ENCODE measurements at regions not wholly inside any gene's neighbourhood (a gene's known extent, or its start where the extent isn't known, plus 50 kb on each side); places are given as distances from the start of the nearest gene placed in this dataset.

DNA sequence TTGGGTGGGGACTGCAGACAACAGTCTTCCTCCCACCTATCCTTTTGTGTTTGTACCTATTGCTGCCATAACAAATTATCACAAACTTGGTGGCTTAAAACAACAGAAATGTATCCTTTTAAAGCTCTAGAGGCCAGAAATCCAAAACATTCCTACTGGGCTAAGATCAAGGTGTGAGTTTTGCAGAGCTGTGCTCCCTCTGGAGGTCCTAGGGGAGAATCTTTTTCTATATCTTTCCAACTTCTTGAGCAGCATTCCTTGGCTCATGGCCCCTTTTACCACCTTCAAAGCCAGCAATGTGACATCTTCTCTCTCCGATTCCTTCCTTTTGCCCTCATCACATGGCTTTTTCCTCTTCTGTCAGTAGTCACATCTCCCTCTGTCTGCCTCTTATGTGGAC, 190.6 kb downstream of the TTC8 start:
- ChIA-PET CTCF (interaction anchor here (0.9 to 2.4 kb wide), 7 partner anchors 10 to 1001 kb away, joined by 3 to 16 read pairs (median 4); no protein-coding TSS in a partner anchor), POLR2A (no interaction called here)
- TF ChIP-seq, protein P1, sequence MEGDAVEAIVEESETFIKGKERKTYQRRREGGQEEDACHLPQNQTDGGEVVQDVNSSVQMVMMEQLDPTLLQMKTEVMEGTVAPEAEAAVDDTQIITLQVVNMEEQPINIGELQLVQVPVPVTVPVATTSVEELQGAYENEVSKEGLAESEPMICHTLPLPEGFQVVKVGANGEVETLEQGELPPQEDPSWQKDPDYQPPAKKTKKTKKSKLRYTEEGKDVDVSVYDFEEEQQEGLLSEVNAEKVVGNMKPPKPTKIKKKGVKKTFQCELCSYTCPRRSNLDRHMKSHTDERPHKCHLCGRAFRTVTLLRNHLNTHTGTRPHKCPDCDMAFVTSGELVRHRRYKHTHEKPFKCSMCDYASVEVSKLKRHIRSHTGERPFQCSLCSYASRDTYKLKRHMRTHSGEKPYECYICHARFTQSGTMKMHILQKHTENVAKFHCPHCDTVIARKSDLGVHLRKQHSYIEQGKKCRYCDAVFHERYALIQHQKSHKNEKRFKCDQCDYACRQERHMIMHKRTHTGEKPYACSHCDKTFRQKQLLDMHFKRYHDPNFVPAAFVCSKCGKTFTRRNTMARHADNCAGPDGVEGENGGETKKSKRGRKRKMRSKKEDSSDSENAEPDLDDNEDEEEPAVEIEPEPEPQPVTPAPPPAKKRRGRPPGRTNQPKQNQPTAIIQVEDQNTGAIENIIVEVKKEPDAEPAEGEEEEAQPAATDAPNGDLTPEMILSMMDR (IDR thresholded peaks at IDR 0.05; ENCODE audit: insufficient read depth, low read length, missing control alignments): no peak
- no peak for DNase-seq (ENCODE audit: low read depth, low spot score)
- no peak overlapping the region for H3K4me3 ChIP-seq (ENCODE audit: low read depth, low read length)

DNA sequence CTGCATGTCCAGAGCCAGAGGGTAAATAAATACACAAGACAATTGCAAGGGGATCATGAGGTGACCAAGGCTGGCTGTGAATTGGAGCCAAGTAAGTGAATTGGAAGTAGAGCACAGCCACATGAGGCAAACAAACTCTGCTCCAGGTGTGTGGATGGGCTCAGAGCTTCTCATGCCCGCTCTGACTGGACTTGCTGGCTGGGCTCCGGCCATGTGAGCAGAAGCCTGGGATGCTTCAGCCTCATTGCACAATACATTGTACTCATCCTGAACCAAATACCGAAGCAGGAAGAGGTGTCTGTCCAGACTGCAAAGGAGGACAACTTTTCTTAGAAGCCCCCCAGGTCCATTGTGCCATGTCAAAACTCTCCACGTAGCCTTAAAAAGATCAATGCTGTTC, 193.0 kb downstream of the TTC8 start:
- no peak for DNase-seq (ENCODE audit: low read depth, low spot score)
- TF ChIP-seq, protein P1 (IDR thresholded peaks at IDR 0.05; ENCODE audit: insufficient read depth, low read length, missing control alignments): no peak
- ChIA-PET CTCF (interaction anchor here (1.0 to 2.9 kb wide), 3 partner anchors 9 to 897 kb away, joined by 3 to 12 read pairs (median 9); no protein-coding TSS in a partner anchor), POLR2A (no interaction called here)
- no peak overlapping the region for H3K4me3 ChIP-seq (ENCODE audit: low read depth, low read length)

GRCh38 chr14:89022274-89022673, 197.8 kb downstream of the TTC8 start:
- no peak for DNase-seq (ENCODE audit: low read depth, low spot score)
- TF ChIP-seq, protein P1 (IDR thresholded peaks at IDR 0.05; ENCODE audit: insufficient read depth, low read length, missing control alignments): no peak
- CTCF ChIA-PET: interaction anchor here (1.1 to 1.5 kb wide), 2 partner anchors 10 to 355 kb away, joined by 3 read pairs; no protein-coding TSS in a partner anchor
- POLR2A ChIA-PET: no interaction called here
- H3K4me3 ChIP-seq (ENCODE audit: low read depth, low read length): no peak overlapping the region

DNA sequence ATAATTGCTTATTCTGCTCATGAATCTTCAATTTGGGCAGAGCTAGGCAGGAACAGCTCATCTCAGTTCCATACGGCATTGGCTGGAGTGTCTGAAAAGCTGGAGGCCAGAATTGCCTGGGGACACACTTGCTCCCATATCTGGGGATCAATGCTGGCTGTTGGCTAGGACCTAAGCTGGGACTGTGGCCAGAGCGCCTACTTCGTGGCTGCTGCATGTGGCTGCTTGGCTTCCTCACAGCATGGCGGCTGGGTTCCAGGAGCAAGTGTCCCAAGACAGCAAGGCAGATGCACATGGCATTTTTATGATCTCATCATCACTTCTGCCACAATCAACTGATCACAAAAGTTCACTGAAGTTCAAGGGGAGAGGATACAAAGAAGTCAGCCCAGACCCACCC, 200.2 kb downstream of the TTC8 start:
- ChIA-PET CTCF (interaction anchor here (2.8 to 7.7 kb wide), 4 partner anchors 10 to 913 kb away, joined by 11 to 62 read pairs (median 36); no protein-coding TSS in a partner anchor), POLR2A (no interaction called here)
- no peak overlapping the region for H3K4me3 ChIP-seq (ENCODE audit: low read depth, low read length)
- TF ChIP-seq, protein P1 (IDR thresholded peaks at IDR 0.05; ENCODE audit: insufficient read depth, low read length, missing control alignments): no peak
- no peak for DNase-seq (ENCODE audit: low read depth, low spot score)

DNA sequence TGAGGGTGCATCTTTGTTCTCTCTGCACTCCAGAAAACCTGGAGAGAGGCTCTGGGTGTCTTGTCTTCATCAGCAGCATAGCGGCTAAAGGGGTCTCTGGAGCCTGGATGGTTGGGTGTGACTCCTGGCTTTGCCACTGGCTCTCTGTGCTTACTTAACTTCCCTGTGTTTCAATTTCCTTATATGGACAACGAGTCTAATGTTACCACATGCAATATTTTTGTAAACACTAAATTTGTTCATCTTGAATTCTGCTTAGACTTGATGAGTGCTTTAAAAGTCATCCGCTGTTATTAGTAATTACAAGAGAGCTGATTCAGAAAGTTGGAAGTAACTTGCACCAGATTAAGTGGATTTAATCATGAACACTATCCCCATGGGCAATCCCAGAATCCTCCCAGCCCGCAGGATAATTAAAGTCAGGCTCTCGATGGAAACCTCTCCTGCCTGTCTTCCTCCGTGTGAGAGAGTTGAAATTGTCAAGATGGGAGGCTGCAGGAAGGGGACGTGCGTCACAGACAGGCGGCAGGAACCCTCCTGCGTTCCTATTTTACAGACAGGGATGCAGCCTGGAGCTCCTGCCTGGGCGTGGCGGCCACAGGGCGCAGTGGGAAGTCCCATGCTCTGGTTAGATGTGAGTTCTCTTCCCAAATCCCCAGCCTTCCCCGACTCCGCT, 201.2 kb downstream of the TTC8 start:
- peak; percentile 51 for DNase-seq (ENCODE audit: low read depth, low spot score)
- peak overlapping the region; percentile 18; the same call in 1 of the 2 replicates for H3K4me3 ChIP-seq (ENCODE audit: low read depth, low read length)
- TF ChIP-seq, protein P1 (IDR thresholded peaks at IDR 0.05; ENCODE audit: insufficient read depth, low read length, missing control alignments): no peak
- CTCF ChIA-PET: interaction anchor here (0.8 to 7.7 kb wide), 27 partner anchors 9 to 1209 kb away, joined by 3 to 62 read pairs (median 4); partner anchors contain the start of gene TDP1
- POLR2A ChIA-PET: no interaction called here

- CTCF ChIA-PET: interaction anchor here (0.6 to 7.7 kb wide), 43 partner anchors 9 to 1210 kb away, joined by 3 to 62 read pairs (median 4); partner anchors contain the start of genes EFCAB11 and TDP1
- TF ChIP-seq, protein P1 (IDR thresholded peaks at IDR 0.05; ENCODE audit: insufficient read depth, low read length, missing control alignments): peak; percentile 71
- peak overlapping the region; percentile 69 for H3K4me3 ChIP-seq (ENCODE audit: low read depth, low read length)
- no peak for DNase-seq (ENCODE audit: low read depth, low spot score)
- POLR2A ChIA-PET: interaction anchor here (1.0 to 1.1 kb wide), 2 partner anchors 202 to 929 kb away, joined by 3 to 4 read pairs; no protein-coding TSS in a partner anchor
Observed at GRCh38 chr14:89027097-89027740, 202.8 kb downstream of the TTC8 start.
